ENCODE measurements at regions not wholly inside any gene's neighbourhood (a gene's known extent, or its start where the extent isn't known, plus 50 kb on each side); places are given as distances from the start of the nearest gene placed in this dataset.

DNA sequence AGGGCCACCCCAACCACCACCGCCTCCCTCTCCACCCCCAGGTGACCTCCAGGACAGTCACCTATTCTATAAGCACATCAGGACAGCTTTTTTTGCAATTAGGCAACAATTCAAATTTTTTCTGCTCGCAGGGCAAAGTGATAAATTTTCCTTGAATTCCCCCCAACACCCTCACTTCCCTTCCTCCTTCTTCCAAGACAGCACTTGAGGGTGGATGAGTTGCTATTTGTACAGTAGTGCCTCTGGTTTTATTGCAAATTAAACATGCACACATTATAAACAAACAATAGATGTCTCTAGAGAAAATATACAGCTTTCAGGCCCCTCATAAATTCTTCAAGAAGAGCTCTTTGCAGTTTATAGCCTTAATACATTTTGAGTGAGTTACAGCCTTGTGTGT is 80.9 kb upstream of the USP47 start:
- TF ChIP-seq, protein P1, sequence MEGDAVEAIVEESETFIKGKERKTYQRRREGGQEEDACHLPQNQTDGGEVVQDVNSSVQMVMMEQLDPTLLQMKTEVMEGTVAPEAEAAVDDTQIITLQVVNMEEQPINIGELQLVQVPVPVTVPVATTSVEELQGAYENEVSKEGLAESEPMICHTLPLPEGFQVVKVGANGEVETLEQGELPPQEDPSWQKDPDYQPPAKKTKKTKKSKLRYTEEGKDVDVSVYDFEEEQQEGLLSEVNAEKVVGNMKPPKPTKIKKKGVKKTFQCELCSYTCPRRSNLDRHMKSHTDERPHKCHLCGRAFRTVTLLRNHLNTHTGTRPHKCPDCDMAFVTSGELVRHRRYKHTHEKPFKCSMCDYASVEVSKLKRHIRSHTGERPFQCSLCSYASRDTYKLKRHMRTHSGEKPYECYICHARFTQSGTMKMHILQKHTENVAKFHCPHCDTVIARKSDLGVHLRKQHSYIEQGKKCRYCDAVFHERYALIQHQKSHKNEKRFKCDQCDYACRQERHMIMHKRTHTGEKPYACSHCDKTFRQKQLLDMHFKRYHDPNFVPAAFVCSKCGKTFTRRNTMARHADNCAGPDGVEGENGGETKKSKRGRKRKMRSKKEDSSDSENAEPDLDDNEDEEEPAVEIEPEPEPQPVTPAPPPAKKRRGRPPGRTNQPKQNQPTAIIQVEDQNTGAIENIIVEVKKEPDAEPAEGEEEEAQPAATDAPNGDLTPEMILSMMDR (IDR thresholded peaks at IDR 0.05; ENCODE audit: insufficient read depth, low read length, poor library complexity, severe bottlenecking): no peak
- no peak for TF ChIP-seq EZH2phosphoT487 (conservative IDR thresholded peaks at IDR 0.05; ENCODE audit: low read length)
